ENCODE measurements at regions not wholly inside any gene's neighbourhood (a gene's known extent, or its start where the extent isn't known, plus 50 kb on each side); places are given as distances from the start of the nearest gene placed in this dataset.

GRCh38 chr5:86768699-86769202 lies 151.0 kb downstream of the COX7C start:
- Histone ChIP-seq H3K9me2 (ENCODE audit: insufficient read depth, low read length) (no peaks in the 10 kb centered on the region), H3K4me3 (ENCODE audit: low read length) (no peak overlapping the region), H3K9ac (ENCODE audit: low read length) (no peak overlapping the region), H3K4me2 (ENCODE audit: low read length) (no peak overlapping the region), H3K27me3 (ENCODE audit: insufficient read depth, low read depth, low read length) (no peaks in the 10 kb centered on the region), H3K27ac (ENCODE audit: low read length) (no peak overlapping the region), H4K20me1 (ENCODE audit: insufficient read depth) (no peaks in the 10 kb centered on the region), H3K36me3 (ENCODE audit: insufficient read depth, low read length) (no peaks in the 10 kb centered on the region), H2AFZ (ENCODE audit: low read depth, low read length) (no peak overlapping the region), H3K9me3 (ENCODE audit: low read length) (no peaks in the 10 kb centered on the region), H3F3A (ENCODE audit: insufficient read depth, low read length, poor library complexity, severe bottlenecking) (no peaks in the 10 kb centered on the region), H3K79me2 (replicated peaks; ENCODE audit: insufficient read depth, low read length) (no peaks in the 10 kb centered on the region)
- TF ChIP-seq, protein P1, sequence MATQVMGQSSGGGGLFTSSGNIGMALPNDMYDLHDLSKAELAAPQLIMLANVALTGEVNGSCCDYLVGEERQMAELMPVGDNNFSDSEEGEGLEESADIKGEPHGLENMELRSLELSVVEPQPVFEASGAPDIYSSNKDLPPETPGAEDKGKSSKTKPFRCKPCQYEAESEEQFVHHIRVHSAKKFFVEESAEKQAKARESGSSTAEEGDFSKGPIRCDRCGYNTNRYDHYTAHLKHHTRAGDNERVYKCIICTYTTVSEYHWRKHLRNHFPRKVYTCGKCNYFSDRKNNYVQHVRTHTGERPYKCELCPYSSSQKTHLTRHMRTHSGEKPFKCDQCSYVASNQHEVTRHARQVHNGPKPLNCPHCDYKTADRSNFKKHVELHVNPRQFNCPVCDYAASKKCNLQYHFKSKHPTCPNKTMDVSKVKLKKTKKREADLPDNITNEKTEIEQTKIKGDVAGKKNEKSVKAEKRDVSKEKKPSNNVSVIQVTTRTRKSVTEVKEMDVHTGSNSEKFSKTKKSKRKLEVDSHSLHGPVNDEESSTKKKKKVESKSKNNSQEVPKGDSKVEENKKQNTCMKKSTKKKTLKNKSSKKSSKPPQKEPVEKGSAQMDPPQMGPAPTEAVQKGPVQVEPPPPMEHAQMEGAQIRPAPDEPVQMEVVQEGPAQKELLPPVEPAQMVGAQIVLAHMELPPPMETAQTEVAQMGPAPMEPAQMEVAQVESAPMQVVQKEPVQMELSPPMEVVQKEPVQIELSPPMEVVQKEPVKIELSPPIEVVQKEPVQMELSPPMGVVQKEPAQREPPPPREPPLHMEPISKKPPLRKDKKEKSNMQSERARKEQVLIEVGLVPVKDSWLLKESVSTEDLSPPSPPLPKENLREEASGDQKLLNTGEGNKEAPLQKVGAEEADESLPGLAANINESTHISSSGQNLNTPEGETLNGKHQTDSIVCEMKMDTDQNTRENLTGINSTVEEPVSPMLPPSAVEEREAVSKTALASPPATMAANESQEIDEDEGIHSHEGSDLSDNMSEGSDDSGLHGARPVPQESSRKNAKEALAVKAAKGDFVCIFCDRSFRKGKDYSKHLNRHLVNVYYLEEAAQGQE (IDR thresholded peaks at IDR 0.05; ENCODE audit: borderline replicate concordance) = no peak
- TF ChIP-seq EP300 (conservative IDR thresholded peaks at IDR 0.05; ENCODE audit: poor library complexity, severe bottlenecking) = no peak
- TF ChIP-seq SMC3 (conservative IDR thresholded peaks at IDR 0.05; ENCODE audit: poor library complexity) = no peak
- no peak for TF ChIP-seq EZH2 (IDR thresholded peaks at IDR 0.05; ENCODE audit: borderline replicate concordance, insufficient read depth, low read length, poor library complexity, severe bottlenecking)
- TF ChIP-seq RAD21 (conservative IDR thresholded peaks at IDR 0.05) = no peak
- TF ChIP-seq MXI1 (conservative IDR thresholded peaks at IDR 0.05; ENCODE audit: poor library complexity, severe bottlenecking) = no peak
- no peak for TF ChIP-seq TAF1 (IDR thresholded peaks at IDR 0.05; ENCODE audit: low read depth)
- no peak for TF ChIP-seq POLR2AphosphoS5 (IDR thresholded peaks at IDR 0.05)
- TF ChIP-seq, protein P2, sequence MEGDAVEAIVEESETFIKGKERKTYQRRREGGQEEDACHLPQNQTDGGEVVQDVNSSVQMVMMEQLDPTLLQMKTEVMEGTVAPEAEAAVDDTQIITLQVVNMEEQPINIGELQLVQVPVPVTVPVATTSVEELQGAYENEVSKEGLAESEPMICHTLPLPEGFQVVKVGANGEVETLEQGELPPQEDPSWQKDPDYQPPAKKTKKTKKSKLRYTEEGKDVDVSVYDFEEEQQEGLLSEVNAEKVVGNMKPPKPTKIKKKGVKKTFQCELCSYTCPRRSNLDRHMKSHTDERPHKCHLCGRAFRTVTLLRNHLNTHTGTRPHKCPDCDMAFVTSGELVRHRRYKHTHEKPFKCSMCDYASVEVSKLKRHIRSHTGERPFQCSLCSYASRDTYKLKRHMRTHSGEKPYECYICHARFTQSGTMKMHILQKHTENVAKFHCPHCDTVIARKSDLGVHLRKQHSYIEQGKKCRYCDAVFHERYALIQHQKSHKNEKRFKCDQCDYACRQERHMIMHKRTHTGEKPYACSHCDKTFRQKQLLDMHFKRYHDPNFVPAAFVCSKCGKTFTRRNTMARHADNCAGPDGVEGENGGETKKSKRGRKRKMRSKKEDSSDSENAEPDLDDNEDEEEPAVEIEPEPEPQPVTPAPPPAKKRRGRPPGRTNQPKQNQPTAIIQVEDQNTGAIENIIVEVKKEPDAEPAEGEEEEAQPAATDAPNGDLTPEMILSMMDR (IDR thresholded peaks at IDR 0.05; ENCODE audit: poor library complexity, severe bottlenecking) = no peak

GRCh38 chr5:86780018-86780417 lies 162.3 kb downstream of the COX7C start:
- Histone ChIP-seq H3K36me3 (ENCODE audit: insufficient read depth, low read length) (no peaks in the 10 kb centered on the region), H3K4me2 (ENCODE audit: low read length) (no peak overlapping the region), H3K27me3 (ENCODE audit: insufficient read depth, low read depth, low read length) (no peaks in the 10 kb centered on the region), H3K9me3 (ENCODE audit: low read length) (no peaks in the 10 kb centered on the region), H3K79me2 (replicated peaks; ENCODE audit: insufficient read depth, low read length) (no peaks in the 10 kb centered on the region), H2AFZ (ENCODE audit: low read depth, low read length) (no peak overlapping the region), H3K27ac (ENCODE audit: low read length) (no peak overlapping the region), H3K9ac (ENCODE audit: low read length) (no peak overlapping the region), H4K20me1 (ENCODE audit: insufficient read depth) (no peaks in the 10 kb centered on the region), H3F3A (ENCODE audit: insufficient read depth, low read length, poor library complexity, severe bottlenecking) (no peaks in the 10 kb centered on the region), H3K4me3 (ENCODE audit: low read length) (no peak overlapping the region), H3K9me2 (ENCODE audit: insufficient read depth, low read length) (no peaks in the 10 kb centered on the region)
- no peak for TF ChIP-seq TAF1 (IDR thresholded peaks at IDR 0.05; ENCODE audit: low read depth)
- TF ChIP-seq POLR2AphosphoS5 (IDR thresholded peaks at IDR 0.05) = no peak

- H3K79me2 ChIP-seq (replicated peaks; ENCODE audit: insufficient read depth, low read length) = no peaks in the 10 kb centered on the region
- no peaks in the 10 kb centered on the region for H3K27me3 ChIP-seq (ENCODE audit: insufficient read depth, low read depth, low read length)
- peak overlapping the region; percentile 10 for H3K27ac ChIP-seq (ENCODE audit: low read length)
- H3K4me3 ChIP-seq (ENCODE audit: low read length) = no peak overlapping the region
- H3F3A ChIP-seq (ENCODE audit: insufficient read depth, low read length, poor library complexity, severe bottlenecking) = no peaks in the 10 kb centered on the region
- no peak overlapping the region for H3K9ac ChIP-seq (ENCODE audit: low read length)
- H4K20me1 ChIP-seq (ENCODE audit: insufficient read depth) = no peaks in the 10 kb centered on the region
- no peaks in the 10 kb centered on the region for H3K9me2 ChIP-seq (ENCODE audit: insufficient read depth, low read length)
- H3K36me3 ChIP-seq (ENCODE audit: insufficient read depth, low read length) = no peaks in the 10 kb centered on the region
- H3K9me3 ChIP-seq (ENCODE audit: low read length) = no peaks in the 10 kb centered on the region
- no peak overlapping the region for H2AFZ ChIP-seq (ENCODE audit: low read depth, low read length)
- peak; percentile 11 for TF ChIP-seq POLR2AphosphoS5 (IDR thresholded peaks at IDR 0.05)
- TF ChIP-seq, protein P2 (IDR thresholded peaks at IDR 0.05; ENCODE audit: poor library complexity, severe bottlenecking) = no peak
- TF ChIP-seq, protein P1 (IDR thresholded peaks at IDR 0.05; ENCODE audit: borderline replicate concordance) = peak; percentile 19
- H3K4me2 ChIP-seq (ENCODE audit: low read length) = no peak overlapping the region
Observed at GRCh38 chr5:86786955-86787354, 169.2 kb downstream of the COX7C start.

Data from neural cell (in vitro differentiated cells).